GM18870 (cell line): ENCODE measurements at regions not wholly inside any gene's neighbourhood (a gene's known extent, or its start where the extent isn't known, plus 50 kb on each side); places are given as distances from the start of the nearest gene placed in this dataset.

Experiments
- ATAC-seq: cut with Tn5 transposase; IDR thresholded peaks from one replicate; pipeline ENCODE4 v1.9.1; 2021; ENCODE audit warnings: moderate library complexity; ENCODE audit not compliant: unreplicated experiment

DNA sequence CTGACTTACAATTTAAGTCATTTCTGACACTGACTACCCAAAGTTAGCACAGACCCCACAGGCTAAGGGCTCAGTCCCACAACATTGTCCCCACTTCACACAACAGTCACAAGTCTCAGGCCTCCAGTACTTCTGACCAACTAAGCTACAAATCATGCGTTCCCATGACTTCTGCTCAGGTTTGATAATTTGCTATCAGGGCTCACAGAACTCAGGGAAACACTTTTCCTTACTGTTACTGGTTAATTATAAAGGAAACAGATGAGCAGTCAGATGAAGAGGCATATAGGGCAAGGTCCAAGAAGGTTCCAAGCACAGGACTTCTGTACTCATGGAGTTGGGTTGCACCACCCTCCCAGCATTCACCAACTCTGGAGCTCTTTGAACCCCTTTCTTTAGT lies 151.2 kb upstream of the TNR start:
- no peak for ATAC-seq

DNA sequence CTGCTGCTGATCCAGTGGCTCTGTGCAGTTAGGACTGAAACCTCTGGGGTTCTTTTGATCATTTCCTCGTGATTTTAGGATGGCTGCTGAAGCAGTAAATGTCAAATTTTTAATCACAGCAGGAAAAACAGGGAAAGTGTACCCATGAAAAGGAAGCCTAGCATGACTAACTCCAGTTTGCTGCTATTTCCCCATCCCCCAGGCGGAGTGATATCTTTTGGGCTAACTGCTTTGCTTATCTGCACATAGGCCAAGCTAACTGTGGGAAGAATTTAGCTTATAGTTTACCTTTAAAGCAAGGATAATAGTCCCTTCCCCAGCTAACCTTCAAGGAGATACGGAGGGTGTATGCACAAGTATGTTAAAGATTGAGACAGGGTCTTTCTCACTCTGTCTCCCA lies 149.8 kb upstream of the TNR start:
- ATAC-seq: no peak

DNA sequence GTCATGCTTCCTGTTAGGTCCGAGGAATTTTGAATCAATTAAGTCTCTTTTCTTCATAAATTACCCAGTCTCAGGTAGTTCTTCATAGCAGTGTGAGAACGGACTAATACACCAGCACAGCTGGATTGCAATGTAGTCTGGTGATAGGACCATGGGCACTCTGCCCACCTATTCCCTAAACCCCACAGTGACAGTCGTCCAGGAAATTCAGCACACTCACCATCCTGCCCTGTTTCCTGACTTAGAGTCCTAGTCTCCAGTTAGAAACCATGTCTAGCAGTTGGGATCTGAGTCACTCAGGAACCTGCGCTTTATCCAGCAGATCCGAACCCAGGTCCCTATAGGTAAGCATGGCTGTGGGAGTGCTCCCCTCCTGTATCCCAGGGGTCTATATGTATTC lies 149.3 kb upstream of the TNR start:
- no peak for ATAC-seq

DNA sequence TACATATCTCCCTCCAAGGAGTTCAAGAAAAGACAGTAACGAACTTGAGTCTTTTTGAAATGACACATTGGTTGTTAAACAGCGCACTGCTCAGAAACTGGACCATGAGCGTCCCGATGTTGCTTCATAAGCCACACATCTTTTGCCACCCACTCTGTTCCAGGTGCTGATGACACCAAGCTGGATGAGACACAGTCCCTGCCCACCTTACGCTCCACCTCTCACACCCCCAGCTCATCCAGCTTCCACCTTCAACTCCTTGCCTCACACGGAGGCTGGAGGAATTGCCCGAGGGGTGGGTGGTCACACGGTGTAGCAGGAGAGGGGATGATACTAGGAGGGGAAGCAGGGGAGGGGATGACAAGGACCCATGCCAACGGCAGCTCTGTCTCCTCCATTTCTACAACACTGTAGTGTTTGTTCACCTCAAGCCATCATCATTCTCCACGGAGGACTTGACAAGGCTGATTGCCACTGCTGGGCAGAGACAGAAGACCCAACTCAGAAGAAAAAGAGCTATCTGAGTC lies 148.5 kb upstream of the TNR start:
- no peak for ATAC-seq

DNA sequence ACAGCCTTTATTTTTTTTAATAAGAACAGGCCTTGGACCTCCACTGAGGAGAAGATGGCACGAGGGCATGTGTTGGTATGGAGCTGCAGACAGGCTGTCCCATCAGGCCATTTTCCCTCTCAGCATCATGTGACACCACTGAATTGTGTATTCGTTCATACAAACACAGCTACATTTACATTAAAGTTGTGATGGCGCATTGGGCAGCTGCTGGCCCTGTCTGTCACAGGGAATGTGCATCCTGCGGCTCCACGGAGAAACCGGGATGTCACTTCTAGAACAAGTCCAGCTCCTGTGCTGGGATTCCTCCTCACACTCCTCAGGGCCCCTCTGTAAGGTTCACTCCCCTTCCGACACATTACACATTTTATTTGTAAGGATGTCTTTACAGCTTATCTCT lies 147.6 kb upstream of the TNR start:
- ATAC-seq: no peak

DNA sequence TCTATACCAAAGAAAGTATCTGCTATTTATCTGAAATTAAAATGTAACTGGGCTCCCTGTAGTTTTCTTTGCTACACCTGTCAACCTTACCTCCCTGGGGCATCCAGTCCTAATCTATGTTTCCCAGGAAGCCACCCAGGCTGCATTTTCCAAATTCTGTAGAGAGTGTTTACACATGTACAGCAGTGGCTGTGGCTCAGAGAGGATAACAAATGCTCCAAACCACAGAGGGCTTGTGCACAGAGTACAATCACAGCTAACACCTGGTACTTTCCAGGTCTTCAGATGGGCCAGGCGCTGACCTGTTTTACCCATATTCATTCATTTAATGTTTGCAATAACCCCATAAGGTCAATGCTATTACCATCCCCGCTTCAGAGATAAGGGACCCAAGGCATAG lies 146.5 kb upstream of the TNR start:
- ATAC-seq: no peak

DNA sequence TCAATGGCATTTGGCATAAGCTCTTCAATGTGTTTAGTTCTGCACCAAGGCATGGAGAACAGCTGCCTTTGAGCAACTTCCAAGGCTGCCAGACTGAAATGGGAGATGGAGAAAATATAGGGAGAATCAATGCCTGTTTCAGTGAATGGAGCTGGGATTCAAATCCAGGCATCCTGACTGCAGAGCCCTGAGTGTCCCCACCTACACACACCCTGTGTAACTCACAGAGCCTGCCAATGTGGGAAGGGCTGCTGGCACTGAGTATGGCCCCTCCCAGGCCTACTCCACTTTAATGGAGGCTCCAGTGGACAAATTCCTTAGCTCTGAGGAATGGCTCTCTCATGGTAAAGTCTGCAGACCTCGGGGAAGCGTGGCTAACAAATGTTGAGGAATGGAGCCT lies 145.6 kb upstream of the TNR start:
- no peak for ATAC-seq

DNA sequence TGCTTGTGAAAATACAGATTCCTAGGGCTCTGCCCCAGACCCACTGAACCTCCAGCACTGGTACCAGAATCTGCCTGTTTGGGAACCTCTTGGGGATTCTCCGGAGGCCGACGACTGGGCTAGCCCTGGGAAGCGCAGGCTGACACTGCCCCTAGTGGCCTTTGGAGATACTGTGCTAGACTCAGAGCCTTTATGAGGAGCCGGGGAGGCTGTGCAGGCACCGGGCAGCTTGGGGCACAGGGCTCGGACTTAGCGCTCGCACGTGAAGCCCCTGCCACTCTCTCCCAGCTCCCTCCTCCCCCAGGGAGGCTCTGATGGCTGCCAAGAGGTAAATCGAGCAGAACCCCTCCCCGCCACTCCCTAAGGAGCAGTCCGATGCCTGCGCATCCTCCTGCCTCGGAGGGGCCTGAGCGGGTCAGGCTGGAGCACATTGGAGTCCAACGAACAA lies 144.6 kb upstream of the TNR start:
- peak; percentile 79 for ATAC-seq

DNA sequence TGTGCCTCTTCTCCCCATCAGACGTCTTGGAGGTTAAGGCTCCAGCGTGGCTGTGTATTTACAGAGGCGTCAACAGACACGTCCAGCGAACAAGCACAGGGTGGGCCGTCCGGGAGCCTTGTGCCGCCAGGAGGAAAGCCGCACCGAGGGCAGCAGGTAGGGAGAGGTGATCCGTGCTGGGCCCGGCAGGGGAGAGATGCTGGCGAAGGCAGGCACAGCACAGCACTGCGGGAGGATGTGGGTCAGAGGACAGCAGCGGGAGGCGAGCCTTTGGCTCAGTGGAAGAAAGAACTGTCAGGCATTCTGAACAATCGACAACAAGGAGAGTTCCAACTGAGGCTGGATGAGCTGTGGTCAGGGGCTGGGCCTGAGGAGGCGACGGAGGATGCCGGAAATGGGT lies 144.1 kb upstream of the TNR start:
- ATAC-seq: no peak

DNA sequence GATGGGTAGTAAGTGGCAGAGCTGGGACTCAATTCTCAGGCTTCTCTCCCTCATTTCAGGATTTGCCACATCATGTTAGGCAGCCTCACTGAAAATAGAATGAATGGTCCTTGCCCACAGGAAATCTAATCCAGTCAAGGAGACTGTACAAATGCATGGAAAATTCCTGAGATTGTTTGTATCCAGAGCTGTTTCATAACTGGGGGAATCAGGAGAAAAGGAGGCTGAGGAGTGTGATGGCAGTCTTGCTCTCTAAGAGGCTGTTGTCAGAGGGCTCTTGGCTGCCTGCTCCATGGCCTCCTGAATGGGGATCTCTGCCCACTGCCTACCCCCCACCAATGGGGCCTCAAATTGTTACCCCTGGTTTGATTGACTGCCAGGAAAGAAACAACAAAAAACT lies 141.9 kb upstream of the TNR start:
- ATAC-seq: no peak

DNA sequence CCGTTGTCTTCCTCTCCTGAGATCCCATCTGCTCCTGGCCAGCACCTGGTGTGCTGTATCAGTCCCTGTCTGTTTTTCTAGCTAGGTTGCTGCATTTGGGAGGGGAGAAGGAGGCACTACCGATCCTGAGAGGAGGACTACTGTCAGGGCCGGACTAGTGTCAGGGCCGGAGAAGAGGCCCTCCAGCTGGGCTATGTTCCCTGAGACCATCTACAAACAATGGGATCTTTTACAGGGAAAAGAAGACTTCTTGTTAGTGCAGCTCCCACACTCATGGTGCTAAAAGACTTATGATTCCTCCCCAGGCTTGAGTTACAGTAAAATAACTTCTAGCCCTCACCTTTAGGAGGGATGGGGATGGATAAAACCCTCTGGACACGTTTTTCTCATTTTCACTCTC lies 141.0 kb upstream of the TNR start:
- no peak for ATAC-seq

DNA sequence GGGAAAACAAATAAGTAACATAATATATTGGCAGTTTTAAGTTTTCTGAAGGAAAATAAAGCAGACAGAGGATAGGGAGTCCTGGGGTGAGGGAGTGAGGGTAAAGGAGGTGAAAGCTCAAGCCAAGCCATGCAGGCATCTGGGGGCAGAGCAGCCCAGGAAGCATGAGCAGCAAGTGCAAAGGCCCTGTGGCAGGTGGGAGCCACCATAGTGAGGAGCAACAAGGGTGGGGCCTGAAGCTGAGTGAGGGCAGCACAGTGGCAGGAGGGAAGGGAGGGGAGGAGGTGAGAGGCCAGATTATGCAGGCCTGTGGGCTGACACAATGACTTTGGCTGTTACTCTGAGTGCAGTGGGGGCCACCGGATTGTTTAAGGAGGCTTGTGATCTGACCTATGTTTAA lies 138.8 kb upstream of the TNR start:
- no peak for ATAC-seq

DNA sequence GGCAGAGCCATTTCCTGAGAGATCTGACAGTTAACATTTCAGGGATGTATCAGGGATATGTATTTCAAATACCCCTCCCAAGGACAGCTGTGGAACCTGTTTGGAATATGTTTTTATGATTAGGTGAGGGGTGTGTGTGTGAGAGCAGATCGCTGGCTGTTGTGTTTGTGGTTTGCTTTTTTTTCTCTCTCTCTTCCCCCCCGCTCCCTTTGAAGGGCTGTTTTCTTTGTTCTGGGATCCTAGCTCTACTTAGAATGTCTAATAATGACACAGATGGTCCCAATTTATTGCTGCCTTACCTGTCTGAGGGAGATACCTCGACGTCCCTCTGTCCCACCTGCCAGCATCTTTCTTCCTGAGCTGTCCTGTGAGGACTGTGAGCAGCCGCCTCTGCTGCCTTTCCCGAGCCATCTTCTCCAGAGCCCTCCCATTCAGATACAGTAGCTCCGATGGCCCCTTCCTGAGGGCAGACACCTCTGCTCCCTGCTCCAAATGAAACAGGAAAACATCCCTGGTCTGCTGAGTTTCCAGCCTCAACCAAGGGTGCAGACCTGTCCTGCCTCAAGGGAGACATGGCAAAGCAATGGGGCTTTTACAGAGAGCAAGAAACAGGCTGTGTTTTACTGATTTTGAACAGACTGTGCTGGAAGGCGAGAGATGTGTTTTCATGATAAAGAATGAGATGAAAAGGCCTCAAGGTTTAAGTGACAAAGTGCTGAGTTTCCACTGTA lies 138.0 kb upstream of the TNR start:
- no peak for ATAC-seq

DNA sequence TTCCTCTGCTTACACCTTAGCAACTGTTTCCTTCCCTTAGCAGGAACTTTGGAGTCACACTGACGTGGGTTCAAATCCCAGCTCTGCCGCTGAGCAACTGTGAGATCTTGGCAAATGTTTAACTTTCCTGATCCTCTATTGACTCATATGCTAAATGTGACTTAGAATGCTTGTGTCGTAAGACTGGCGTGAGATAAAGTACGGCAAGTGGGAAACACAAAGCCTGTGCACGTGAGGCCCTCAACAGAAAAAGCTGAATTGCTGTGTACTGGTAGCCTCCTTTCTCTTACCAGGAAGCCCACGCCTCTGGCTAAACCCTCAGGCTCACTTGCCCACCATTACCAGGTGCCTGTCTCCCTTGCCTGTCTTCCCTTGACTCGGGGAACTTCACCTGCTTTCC lies 135.4 kb upstream of the TNR start:
- no peak for ATAC-seq

DNA sequence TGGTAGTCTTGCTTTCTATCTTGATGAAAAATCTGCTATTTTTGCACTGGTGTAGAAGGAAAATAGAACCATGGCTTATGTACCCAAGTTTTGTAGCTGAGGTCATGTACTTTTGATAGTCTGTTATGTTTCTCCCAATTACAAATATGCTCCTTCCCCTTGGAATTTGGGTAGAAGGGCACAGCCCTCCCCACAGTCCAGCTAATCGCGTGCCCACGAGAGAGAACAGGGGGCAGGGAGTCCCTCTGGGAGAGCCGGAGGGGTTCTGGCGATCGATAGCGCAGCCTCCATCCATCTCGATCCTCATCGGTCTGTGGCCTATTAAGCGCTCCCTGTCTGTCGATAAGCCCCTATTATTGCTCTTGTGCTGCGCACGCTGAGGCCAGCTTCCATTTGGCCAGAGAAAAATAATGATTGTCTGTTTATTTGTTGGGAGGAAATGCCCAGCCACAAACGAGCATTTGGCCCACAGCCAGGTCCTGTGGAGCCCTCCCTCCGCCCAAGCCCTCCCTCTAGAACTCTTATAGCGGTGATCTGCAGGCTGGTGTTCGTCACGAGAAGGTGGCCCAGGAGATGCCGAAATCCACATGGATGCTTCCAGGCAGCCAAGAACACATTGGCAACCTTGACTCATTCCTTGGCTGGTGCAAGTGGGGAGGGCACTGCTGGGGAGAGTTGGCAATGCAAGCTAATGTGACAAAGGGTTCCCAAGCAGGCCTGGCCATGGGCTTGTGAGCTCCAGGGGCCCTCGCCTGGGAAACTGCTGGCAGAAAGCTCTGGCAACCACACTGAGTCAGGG lies 134.7 kb upstream of the TNR start:
- ATAC-seq: no peak

DNA sequence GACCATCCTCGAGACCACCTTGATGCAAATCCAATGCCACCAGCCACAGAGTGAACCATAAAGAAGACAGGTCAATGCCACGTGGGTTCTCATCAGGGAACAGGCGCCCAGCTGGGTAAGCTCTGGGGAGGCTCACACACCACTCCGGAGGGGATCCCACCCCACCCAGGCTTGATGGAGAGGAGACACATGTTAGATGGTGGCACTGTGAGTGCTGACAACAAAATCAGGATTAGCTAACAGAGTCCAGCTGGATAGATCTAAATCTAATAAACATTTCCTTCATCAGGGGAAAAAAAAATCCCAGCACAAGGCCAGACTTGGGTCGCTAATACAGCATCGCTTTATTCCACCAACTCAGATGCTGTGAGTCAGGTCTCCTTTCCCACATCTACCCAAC lies 132.2 kb upstream of the TNR start:
- no peak for ATAC-seq

DNA sequence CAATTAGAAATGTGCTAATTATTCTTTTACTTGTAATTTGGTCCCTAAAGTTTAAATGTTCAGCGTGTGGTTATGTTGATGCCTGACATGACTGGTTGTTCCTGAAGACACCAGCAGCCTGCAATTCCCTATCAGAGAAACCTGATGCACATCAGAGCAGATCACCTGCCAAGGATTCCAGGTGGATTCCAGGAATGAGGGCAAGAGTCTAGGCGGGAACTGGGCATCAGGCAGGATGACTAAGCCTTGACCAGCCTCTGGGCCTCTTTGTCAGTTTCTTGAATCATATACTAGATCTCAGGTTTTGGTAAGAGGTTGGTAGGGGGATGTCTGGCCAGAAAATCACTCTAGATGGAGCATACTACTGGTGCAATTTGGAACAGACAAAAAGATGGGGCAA lies 130.7 kb upstream of the TNR start:
- ATAC-seq: no peak

DNA sequence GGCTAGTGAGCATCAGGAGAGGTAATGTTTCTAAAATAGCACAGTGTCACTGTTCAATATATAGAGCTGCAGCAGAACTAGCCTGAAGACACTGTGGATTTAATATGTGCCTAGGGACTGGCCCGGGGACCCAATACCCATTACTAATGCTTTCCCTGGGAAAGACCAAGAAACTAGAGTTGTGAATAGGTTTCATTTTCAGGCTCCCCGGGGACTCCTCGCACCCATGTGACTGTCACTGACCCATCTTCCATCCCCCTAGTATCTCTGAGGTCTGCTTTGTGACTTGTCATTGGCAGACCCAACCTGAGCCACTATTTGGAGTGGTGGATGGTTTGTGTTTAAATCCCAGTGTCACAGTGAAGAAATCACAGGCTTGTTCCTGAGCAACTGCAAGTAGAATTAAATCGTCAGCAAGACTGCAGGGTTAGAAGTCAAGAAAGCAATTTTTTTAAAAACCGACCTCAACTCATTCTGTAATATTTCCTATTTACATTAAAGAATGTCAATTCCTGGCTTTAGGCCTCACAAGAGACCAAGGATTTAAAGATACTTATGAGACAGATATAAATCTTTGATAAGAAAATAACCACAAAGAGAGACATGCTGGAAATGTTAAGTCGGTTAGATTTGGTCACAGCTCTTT lies 130.0 kb upstream of the TNR start:
- peak; percentile 87 for ATAC-seq

DNA sequence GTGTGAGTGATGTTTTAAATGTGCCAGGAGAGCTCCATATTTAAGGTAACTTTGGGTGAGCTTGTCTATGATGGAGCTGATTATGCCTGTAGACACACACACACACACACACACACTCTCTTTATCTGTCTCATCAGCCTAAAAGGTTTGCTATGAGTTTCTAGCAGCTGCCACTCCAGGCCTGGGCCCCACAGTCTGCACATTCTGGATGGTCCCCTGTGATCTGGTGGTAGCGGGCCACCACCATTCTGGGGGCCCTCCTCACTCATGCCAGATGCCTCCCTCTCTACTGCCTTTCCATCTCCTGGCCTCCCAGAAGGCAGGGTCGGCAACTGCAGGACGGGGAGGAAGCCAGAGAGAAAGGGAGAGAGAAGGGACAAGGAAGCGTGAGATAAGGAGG lies 129.2 kb upstream of the TNR start:
- no peak for ATAC-seq

DNA sequence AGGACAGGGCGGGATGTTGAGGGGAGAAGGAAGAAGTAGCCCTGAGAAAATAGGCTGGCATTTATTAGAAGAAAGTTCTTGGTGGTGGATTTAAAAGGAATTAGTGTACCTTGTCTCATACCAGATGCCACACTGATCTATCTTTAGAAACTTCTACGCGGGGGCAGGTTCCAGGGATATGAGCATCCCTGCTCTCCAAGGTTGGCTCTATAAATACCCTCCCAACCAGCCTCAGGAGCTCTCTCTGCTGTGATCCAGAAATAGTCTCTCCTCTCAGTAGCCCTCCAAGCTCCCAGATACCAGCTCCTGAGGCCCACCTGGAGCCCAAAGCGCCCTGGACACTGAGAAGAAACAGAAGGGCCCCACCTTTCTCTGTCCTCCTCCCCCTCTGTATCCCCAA lies 128.3 kb upstream of the TNR start:
- no peak for ATAC-seq

DNA sequence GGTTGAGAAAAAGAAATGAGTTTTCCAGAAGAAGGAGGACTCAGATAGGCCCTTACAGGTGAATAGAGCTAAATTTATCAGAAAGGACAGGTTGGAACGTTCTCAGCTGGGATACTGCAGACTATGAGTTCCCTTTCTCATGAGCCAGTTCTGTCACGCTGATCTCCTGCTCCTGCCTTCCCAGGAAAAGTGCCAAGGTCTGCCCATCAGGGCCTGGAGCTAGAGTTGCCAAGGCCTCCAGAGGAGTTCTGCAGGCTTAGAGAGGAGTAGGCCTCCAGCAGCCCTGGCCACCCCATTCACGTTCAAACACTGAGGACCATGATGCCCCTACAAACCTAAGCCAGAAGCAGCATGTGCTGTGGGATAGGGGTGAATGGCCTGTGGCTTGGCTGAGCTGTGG lies 126.8 kb upstream of the TNR start:
- ATAC-seq: no peak

DNA sequence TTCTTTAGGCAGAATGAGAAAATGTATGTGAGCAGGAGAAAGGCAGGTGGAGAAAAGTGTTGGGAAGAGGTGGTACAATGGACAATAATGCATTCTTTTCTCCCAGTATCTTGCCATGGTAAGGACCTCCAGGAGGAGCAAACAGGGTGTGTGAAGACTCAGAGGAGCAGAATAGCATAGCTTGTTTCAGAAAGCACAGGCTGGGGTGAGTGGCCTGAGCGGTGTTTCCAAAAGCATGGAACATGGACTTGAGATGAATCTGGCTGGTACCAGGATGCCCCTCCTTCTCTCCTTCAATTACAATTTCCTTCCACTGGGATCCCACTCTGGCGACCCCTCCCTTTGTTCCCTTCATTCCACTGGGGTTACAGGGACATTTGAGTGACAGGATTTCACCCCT lies 123.4 kb upstream of the TNR start:
- no peak for ATAC-seq
